Kidney tubule cell (primary cell): ENCODE measurements at regions not wholly inside any gene's neighbourhood (a gene's known extent, or its start where the extent isn't known, plus 50 kb on each side); places are given as distances from the start of the nearest gene placed in this dataset.
"Not testable (repeated sequence)": the region's sequence is repeated elsewhere in the genome, so short reads cannot be mapped to it uniquely, and the experiment has no call there.

Source experiments
- DNase-seq: peaks from one replicate; pipeline ENCODE4 v3.0.0-alpha.2; 2018; ENCODE audit warnings: low spot score

- DNase-seq: no peak
These were observed 138.1 kb downstream of the SCG2 start for GRCh38 chr2:223464071-223464470.

DNA sequence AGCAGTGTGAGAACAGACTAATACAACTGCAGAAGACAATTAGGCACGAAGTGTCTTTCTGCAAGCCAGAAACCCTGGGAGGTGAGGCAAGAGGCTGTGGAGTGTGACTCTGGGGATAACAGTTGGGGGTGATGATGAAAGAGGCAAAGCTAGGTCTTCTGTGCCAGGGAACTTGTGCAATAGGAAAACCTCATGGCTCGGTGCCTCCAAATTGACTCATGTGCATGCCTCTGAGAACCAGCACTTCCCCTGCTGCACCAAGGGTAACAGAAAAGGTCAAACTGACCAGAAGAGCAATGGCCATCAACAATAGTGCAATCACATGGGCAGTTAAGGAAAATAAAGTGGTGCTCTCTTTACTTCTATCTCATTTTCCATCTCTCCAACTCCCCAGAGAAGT, 136.4 kb downstream of the SCG2 start:
- peak; percentile 99 for DNase-seq

DNA sequence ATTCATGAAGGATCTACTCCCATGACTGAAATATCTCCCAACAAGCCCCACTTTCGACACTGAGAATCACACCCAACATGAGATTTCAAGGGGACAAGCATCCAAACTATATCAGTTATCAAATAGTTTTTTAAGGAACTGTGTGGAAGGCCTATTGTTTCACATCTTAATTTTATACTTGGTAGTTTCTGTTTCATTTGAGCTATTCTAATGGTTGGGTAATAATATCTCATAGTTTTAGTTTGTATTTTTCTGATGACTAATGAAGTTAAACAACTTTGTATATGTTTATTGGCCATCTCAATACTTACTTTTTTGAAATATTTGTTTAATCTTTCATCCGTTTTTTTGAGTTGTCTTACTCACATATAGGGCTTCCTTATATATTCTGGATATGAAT, 135.0 kb downstream of the SCG2 start:
- no peak for DNase-seq

- DNase-seq: peak; percentile 100
These were observed 132.7 kb downstream of the SCG2 start for GRCh38 chr2:223469270-223470046.

DNA sequence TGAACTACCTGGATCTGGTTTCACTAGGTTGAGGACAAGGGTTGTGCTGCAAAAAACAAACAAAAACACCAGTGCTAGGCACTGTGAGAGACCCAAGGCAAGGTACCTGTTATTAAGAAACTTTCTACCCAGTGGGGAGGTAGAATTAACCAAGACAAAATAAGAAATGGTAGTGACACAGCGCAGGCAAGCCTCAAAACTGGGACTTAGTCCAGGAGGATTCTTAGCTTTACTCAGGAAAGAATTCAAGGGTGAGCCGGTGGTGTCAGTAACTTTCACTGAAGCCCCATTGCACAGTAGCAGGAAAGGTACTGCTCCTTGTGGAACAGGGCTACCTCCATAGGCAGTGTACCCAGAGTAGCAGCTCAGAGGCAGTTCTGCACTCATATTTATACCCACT, 131.6 kb downstream of the SCG2 start:
- DNase-seq: no peak

DNA sequence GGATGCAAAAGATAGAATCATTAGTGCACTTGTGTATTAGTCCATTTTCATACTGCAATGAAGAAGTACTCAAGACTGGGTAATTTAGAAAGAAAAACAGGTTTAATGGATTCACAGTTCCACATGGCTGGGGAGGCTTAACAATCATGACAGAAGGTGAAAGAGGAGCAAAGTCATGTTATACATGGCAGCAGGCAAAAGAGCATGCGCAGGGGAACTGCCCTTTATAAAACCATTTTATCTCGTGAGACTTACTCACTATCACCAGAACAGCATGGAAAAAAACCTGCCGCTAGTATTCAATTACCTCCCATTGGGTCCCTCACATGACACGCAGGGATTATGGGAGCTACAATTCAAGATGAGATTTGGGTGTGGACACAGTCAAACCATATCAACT, 129.4 kb downstream of the SCG2 start:
- no peak for DNase-seq

- DNase-seq: no peak
These were observed 127.3 kb downstream of the SCG2 start for GRCh38 chr2:223474893-223475292.

DNA sequence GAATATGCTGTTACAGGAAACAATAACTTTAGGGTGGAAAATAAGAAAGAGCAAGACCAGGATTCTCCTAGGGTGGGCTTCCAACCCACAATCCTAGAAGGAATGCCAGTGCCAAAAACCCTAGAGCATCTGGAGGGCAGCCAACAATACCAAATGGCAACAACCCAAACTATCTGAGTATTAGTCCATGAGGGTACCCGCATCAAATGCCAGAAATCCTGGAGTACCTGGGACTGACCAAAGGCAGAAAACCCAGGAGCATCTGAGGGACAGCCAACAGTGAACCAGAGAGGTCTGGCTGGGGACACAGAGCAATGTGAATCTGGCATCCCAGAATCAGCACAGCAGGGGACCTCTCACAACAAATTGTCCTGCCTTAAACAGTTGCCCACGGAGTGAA, 126.3 kb downstream of the SCG2 start:
- DNase-seq: no peak

- DNase-seq: peak; percentile 78
These were observed 124.8 kb downstream of the SCG2 start for GRCh38 chr2:223477318-223477717.

DNA sequence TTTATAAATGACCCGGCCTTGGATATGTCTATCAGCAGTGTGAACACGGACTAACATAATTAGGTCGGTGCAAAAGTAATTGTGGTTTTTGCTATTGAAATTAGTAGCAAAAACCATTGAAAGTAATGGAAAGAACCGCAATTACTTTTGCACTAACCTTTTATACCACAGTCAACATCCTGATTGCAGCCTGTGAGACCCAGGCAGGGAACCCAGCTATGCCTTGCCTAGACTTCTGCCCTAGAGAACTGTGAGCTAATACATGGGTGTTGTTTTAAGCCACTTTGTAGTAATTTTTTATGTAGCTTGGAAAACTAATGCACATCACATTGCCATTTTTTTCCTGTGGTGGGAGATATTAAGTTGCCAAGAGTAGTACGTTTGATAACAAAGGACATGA, 120.7 kb downstream of the SCG2 start:
- no peak for DNase-seq

DNA sequence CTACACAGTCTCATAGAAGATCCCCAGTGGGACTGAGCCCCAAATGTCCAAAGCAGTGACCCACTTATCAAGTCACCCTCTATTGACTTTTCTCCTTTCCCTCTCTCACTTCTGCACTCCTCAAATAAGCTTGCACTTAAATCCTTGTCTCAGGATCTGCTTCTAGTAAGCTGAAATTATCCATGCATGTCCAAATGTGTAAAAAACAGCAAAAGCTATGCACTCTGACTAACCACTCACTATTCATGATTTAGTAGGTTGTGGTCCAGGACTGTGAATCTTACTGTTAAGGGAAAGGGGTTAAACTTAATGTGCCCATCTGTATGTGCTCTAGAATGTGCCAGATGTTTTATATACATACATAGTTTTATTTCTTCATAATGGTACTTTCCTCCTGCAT, 115.4 kb downstream of the SCG2 start:
- peak; percentile 66 for DNase-seq

GRCh38 chr2:223487214-223487846, 114.8 kb downstream of the SCG2 start:
- no peak for DNase-seq

DNA sequence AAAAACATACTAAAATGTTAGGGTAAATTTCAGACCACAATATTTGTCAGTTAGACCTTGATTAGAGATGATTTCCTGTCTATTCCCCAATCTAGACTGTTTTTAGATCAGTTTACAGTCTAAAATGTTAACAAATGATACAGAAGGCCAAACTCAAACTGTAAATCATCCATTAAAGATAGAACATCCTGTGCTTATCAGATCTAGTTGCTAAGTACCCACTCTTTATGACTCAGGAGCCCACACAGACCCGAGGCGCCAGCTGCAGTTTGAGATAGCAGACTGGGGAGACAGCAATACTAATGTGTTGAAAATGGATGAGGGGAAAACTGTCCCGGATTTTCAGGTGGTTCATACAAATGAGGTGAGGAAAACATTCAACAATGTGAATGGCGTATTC, 113.3 kb downstream of the SCG2 start:
- DNase-seq: peak; percentile 53

GRCh38 chr2:223494496-223494895, 107.7 kb downstream of the SCG2 start:
- peak; percentile 72 for DNase-seq

DNA sequence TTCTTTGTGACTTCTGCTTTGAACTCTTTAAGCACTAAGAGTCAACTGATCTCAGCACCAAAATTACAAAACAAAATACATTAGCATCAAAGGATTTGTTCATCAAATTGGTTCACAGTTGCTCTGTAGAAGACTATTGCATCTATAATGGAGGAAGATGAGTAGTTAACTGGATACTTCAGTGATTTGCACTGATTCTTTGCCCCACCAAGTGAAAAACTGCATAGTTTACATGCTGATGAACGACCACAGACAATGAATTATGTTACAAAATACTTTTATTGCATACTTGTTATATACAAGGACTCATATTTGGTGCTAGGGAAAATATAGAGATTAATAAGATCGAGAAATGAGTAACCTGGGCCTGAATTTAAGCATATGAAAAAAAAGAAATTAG, 107.2 kb downstream of the SCG2 start:
- peak; percentile 58 for DNase-seq

DNA sequence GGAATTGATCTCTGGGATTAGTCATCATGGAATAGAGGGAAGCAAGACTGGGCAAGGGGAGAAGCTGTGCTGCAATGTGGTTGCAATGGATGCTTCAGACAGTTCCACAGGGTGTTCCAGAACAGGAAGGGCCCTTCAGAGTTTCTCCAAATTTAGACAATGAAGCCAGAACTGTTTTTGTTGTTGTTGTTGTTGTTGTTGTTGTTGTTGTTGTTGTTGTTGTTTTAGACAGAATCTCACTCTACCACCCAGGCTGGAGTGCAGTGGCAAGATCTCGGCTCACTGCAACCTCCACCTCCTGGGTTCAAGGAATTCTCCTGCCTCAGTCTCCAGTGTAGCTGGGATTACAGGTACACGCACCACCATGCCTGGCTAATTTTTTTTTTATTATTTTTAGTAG, 105.3 kb downstream of the SCG2 start:
- DNase-seq: not testable (repeated sequence)

DNA sequence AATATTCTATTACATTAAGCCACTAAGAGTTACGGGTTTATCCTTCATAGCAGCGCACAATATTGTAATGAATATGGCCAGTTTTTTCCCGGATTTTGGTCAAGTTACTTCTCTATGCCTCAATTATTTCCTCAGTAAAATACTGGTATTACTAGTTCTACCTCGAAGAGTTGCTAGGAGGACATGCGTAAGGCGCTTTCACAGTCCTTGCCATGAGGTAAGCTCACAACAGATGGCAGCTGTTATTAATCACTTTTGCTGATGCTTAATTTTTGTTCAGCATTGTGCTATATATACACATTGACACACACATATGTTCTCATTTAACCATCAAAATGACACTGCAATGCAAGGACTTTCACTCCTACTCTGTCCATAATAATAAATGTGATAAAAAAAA, 101.5 kb downstream of the SCG2 start:
- no peak for DNase-seq

DNA sequence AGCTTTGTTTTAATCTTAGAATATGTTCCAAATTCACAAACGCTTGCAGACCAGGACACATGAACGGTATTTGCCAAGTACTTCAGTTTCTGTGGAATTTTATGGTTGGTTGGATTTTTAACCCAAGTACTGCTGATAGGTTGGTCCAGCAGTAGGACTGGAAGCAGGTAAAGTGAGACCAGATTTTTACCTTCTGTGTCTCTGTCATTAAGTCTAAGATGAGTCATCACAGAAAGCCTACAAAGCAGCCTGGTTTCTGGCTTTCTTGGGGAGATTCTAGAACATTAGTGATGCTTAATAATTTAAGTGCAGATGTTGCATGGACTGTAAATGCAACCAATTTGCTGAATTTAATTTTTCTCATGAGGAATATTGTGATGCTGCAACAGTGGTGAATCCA, 100.5 kb downstream of the SCG2 start:
- DNase-seq: peak; percentile 82

DNA sequence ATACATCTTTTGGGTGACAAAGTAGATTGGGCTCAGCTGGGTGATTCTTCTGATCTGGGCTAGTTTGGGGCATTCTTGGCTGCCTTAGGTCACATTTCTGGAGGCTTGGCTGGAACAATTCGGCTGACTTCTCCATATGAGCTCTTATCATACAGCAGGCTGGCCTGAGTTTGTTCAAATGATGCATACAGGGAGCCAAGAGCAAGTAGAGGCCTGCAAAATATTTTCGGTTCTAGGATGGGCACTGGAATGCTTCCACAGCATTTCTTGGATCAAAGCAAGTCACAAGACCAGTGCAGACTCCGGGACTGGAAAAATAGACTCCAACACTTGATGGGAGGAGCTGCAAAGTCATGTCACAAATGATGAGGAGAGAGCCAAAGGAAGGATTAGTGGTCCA, 98.4 kb downstream of the SCG2 start:
- no peak for DNase-seq

DNA sequence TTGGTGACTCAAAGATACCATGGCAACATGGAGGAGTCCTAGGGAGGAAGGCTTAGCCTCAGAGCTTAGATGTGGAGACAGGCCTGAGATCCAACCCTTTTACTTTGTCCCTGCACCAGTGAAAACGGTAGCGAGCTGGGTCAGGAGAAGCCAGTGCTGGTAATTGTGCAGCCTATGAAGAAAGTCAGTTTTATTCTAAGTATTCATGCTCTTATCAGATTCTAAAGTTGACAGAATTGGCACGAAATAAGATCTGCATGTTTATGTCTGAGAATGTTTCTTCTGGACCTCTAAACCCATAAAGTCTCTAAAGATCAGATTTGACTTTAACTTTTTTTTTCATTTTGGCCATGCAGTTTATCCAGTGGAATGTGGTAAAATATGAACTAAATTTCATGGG, 93.8 kb downstream of the SCG2 start:
- DNase-seq: peak; percentile 12

- no peak for DNase-seq
These were observed 91.4 kb downstream of the SCG2 start for GRCh38 chr2:223510713-223511112.

DNA sequence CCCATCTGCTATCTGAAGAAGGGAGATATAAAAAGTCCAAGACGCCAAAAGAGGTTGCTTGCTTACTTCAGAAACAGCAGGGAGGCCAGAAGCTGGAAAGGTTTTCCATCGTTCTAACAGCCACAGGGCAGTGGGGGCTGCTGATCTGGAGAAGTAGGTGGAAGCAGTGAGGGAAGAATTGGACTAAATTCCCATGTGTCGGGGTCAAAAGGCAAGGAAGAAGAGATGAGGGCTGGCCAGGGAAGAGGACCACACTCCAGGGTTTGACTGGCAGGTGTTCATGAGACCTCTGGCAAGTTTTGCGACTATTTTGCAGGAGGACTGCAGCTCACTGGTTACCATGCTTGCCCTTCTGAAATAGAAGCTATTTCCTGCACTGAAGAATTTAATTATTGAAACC, 91.0 kb downstream of the SCG2 start:
- DNase-seq: no peak

GRCh38 chr2:223513771-223514455, 88.2 kb downstream of the SCG2 start:
- peak; percentile 27 for DNase-seq
